Colon (tissue), 2 donors: ENCODE measurements at regions not wholly inside any gene's neighbourhood (a gene's known extent, or its start where the extent isn't known, plus 50 kb on each side); places are given as distances from the start of the nearest gene placed in this dataset.

Experiments
- FAIRE-seq: peaks from 2 replicates; lab custom pipeline; 2012; peaks lifted over from hg19 to GRCh38; lab: Jason Lieb, UNC
- donor health status: control.
- donor health status: control.

DNA sequence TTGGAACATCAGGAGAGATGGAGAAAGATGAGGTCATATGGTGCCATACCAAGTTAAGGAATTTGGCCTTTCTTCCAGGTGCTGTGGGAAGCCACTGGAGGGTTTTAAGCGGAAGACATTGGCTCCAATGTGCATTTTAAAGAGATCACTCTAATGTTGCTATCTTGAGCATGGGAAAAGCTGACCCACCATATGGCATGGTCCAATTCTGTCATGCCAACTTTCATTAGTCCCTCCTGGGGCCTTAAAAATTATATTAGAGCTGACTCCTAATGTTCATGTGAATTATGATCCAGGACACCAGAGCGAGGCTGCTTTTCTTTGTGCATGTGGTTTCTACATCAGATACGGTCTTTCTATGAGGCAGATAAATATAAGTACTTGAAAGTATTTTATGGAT, 335.0 kb upstream of the TSHZ2 start:
- no peak for FAIRE-seq

- no peak for FAIRE-seq
Measured at GRCh38 chr20:52631469-52631868, 340.7 kb upstream of the TSHZ2 start.

GRCh38 chr20:52630138-52630537, 342.0 kb upstream of the TSHZ2 start:
- no peak for FAIRE-seq

DNA sequence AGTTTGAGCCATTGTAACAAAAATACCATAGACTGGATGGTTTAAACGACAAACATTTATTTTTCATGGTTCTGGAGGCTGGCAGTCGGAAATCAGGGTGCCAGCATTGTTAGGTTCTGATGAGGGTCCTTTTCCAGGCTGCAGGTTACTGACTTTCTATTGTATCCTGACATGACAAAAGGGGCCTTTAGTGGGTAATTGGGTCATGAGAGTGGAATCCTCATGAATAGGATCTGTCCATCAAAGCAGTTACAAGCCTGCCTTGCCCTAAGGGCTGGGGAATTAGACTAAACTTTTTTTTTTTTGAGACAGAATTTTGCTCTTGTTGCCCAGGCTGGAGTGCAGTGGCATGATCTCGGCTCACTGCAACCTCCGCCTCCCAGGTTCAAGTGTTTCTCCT, 347.9 kb upstream of the TSHZ2 start:
- FAIRE-seq, result no peak

- FAIRE-seq, result no peak
Measured at GRCh38 chr20:52622081-52622480, 350.1 kb upstream of the TSHZ2 start.

- FAIRE-seq, result no peak
Measured at GRCh38 chr20:52621401-52621800, 350.8 kb upstream of the TSHZ2 start.

DNA sequence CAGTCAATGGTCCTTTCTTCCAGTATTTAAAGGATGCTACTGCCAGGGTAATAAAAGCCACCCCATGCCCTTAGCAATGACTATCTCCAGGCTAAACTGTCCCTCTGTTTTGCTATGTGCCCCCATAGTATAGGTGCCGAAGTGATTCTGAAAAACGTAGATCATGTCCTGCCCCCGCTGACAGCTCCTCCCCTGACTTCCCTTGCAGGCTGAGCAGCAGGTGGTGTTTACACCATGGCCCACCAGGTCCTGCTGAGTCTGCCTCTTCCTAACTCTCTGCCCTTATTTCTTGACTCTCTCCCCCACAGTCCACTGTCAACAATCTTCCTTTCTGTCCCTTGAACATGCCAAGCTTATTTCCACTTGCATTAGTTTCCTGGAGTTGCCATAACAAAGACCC, 352.5 kb upstream of the TSHZ2 start:
- no peak for FAIRE-seq

DNA sequence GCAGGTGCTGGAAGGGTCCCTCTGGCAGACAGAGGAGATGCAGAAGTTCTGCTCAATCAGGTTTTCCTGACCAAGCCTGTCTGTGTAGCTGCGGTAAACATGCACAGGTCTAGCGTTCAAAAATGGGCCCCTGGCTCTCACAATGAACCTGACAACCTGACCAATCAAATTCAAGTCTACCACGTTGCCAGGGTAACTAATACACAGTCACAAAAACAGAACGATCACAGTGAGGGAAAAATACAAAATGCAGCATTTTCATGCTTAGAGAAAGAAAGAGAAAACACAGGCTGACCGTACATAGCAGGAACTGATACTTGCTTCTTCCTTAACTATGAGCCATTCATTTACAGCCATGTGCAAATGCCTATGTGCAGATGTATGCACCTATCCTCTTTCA, 353.1 kb upstream of the TSHZ2 start:
- no peak for FAIRE-seq

- FAIRE-seq, result no peak
Measured at GRCh38 chr20:52616629-52617028, 355.5 kb upstream of the TSHZ2 start.

DNA sequence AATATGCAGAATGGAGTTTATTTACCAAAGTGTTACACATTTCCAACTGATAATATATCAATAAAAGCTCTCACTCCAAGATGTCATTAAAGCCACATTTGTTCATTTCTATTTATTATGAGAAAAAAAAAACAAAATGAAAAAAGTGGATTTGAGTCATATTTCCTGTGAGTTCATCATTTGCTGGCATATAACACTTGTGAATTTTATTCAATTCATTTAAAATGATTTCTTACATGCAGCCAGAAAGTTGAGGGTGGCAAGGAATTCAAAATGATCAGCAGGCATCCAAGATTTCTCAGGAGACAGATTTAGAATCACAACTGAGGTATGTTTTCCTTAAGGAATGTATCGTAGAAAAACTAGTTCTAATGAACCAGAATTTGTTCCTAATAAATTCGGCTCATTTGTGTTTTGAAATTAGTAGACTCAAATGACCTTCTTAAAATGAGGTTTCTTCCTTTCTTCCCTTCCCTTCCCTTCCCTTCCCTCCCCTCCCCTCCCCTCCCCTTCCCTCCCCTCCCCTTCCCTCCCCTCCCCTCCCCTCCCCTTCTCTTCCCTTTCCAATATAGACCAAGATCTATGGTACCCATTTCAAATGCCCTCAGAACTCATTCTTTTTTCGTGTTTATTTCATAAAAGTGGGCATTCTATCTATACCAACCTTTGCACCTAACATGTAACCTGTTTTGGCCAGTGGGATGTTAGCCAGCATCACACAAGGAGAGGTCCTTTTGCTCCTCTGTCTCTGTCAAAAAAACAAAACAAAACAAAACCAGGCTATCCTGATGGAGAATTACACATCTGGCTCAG, 357.9 kb upstream of the TSHZ2 start:
- FAIRE-seq, result no peak

- no peak for FAIRE-seq
Measured at GRCh38 chr20:52612046-52612632, 360.0 kb upstream of the TSHZ2 start.

DNA sequence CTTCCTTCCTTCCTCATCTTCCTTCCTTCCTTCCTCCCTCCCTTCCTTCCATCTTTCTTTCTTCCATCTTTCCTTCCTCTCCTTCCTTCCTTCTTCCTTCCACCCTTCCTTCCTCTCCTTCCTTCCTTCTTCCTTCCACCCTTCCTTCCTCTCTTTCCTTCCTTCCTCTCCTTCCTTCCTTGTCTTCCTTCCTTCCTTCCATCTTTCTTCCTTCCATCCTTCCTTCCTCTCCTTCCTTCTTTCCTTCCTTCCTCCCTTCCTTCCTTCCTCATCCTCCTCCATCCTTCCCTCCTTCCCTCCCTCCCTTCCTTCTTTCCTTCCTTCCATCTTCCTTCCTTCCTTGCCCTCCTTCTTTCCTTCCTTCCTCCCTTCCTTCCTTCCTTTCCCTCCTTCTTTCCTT, 361.4 kb upstream of the TSHZ2 start:
- FAIRE-seq, result no peak

GRCh38 chr20:52601295-52601971, 370.7 kb upstream of the TSHZ2 start:
- no peak for FAIRE-seq

DNA sequence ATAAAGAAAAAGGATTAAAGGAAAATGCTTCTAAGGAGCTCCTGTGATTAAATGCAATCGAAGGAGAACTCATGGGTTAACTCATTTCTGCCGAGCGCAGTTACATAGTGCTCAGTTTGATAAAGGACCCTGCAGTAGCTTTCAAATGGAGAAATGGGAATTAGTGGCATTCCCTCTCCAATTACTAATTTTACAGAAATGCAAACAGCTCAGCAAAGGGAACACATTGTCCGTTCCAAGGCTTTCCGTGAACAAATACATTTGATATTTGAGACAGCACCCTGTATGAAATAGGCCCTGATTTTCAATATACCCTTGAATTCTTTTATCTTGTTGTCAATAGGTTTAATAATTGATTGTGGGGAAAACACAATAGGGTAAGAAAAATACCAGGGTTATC, 375.9 kb upstream of the TSHZ2 start:
- FAIRE-seq, result no peak

GRCh38 chr20:52595518-52595917, 376.6 kb upstream of the TSHZ2 start:
- no peak for FAIRE-seq

DNA sequence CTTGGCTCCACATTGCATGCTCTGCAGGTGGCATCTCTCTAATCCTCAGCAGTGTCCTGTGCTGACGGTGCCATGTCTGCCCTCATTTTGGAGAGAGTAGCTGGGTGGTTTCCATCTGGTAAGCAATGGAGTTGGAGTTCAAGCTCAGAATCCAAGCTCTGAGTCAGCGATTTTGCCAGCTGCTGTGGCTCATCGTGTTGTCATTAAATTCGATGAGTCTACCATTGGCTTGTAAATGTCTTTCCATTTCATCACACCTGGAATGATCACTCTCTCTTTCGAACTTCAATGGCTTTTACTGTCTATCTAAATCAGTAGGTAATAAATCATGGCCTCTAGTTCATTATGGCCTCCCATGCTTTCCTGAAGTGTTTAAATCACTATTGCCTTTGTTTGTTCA, 378.5 kb upstream of the TSHZ2 start:
- no peak for FAIRE-seq

- no peak for FAIRE-seq
Measured at GRCh38 chr20:52592567-52592966, 379.6 kb upstream of the TSHZ2 start.

- FAIRE-seq, result no peak
Measured at GRCh38 chr20:52590100-52590499, 382.1 kb upstream of the TSHZ2 start.

- no peak for FAIRE-seq
Measured at GRCh38 chr20:52589251-52589812, 382.8 kb upstream of the TSHZ2 start.

- FAIRE-seq, result no peak
Measured at GRCh38 chr20:52586660-52587059, 385.5 kb upstream of the TSHZ2 start.

DNA sequence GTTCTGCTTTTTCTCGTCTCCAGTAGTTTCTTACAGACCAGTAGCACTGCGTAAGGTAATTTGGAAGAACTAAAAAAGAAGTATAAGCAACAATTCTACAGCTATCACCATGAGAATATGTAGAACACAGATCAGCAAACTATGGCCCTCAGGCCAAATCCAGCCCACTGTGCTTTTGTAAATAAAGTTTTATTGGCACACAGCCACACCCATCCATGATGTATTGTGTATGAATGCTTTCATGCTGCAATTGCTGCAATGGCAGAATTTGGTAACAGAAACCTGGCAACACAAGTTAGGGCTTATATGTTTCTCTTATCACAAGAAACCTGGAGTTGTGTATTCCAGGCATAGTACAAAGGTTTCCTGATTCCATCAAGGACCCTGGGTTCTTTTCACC, 386.8 kb upstream of the TSHZ2 start:
- FAIRE-seq, result no peak

- no peak for FAIRE-seq
Measured at GRCh38 chr20:52578559-52578958, 387.0 kb upstream of the ZFP64 start.

- FAIRE-seq, result no peak
Measured at GRCh38 chr20:52577696-52578095, 386.1 kb upstream of the ZFP64 start.
